Transverse colon (tissue), 3 donors: ENCODE measurements at regions not wholly inside any gene's neighbourhood (a gene's known extent, or its start where the extent isn't known, plus 50 kb on each side); places are given as distances from the start of the nearest gene placed in this dataset.

Experiments used
- POLR2A ChIP-seq: fragments of 450-650 bp; IDR thresholded peaks from one replicate; pipeline ENCODE4 v1.6.1; 2016; ENCODE audit warnings: antibody characterized with exemption, mild to moderate bottlenecking, moderate library complexity
- TF ChIP-seq, protein P1 (sequence below), 5 experiments: fragments of 200-600 bp in 3 of 5; fragments of 450-650 bp in 2 of 5; sonication (generic) in 3 of 5; IDR thresholded peaks; 1 replicate in 2 of 5; 2 replicates in 3 of 5; pipeline ENCODE4 v1.5.1; 2016 to 2017; ENCODE audit warnings: antibody characterized with exemption in 5 of 5, inconsistent platforms in 3 of 5, mild to moderate bottlenecking in 2 of 5, moderate library complexity in 1 of 5

DNA sequence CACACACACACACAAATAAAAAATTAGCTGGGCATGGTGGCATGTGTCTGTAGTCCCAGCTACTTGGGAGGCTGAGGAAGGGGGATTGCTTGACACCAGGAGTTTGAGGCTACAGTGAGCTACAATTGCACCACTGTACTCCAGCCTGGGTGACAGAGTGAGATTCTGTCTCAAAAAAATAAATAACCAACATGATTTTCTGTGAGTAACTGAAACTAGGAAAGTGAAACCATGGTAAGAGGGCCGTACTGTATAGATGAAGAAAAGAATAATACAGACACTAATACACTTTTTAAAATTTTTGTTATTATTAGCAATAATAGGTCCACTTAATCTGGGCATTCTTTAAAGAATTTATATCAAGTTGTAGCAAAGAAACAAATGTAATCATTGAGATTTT, 170.9 kb downstream of the HGF start:
- TF ChIP-seq POLR2A, result no peak
- TF ChIP-seq, protein P1, sequence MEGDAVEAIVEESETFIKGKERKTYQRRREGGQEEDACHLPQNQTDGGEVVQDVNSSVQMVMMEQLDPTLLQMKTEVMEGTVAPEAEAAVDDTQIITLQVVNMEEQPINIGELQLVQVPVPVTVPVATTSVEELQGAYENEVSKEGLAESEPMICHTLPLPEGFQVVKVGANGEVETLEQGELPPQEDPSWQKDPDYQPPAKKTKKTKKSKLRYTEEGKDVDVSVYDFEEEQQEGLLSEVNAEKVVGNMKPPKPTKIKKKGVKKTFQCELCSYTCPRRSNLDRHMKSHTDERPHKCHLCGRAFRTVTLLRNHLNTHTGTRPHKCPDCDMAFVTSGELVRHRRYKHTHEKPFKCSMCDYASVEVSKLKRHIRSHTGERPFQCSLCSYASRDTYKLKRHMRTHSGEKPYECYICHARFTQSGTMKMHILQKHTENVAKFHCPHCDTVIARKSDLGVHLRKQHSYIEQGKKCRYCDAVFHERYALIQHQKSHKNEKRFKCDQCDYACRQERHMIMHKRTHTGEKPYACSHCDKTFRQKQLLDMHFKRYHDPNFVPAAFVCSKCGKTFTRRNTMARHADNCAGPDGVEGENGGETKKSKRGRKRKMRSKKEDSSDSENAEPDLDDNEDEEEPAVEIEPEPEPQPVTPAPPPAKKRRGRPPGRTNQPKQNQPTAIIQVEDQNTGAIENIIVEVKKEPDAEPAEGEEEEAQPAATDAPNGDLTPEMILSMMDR (IDR thresholded peaks at IDR 0.05), result no peak
